ENCODE measurements at regions not wholly inside any gene's neighbourhood (a gene's known extent, or its start where the extent isn't known, plus 50 kb on each side); places are given as distances from the start of the nearest gene placed in this dataset.
"Not testable (repeated sequence)": the region's sequence is repeated elsewhere in the genome, so short reads cannot be mapped to it uniquely, and the experiment has no call there.

DNA sequence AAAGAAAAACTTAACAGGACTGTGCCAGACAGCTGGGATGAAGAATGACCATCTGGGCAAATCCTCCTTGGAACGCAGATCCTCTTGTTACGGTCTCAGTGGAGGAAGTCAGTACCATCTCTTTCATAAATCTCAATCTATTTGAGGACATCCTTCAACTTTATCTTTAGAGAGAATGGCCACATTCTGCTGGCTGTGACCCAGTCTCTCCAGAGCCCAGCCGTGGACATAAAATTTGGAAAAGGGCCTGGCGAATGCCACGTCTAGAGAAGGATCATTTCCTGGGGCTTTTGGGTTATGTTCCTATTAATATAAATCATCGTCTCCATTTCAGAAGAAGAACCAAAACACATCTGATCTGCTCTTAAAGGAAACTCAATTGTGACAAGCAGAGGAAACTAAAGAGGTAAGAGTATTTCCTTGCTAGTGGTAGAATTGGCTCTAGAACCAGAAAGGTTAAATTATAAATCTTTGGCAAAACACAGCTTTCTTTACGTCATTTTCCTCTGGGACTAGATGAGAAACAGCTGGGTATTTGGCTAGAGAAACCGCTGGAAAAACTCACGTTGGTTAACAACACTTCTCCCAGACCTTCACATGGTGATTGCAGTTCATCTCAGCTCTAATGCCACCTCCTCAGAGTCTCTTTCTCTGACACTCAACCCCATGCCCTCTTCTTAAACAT is 164.7 kb downstream of the CHIC2 start:
- no peak for DNase-seq (ENCODE audit: insufficient read length, low spot score)
- TF ChIP-seq, protein P1, sequence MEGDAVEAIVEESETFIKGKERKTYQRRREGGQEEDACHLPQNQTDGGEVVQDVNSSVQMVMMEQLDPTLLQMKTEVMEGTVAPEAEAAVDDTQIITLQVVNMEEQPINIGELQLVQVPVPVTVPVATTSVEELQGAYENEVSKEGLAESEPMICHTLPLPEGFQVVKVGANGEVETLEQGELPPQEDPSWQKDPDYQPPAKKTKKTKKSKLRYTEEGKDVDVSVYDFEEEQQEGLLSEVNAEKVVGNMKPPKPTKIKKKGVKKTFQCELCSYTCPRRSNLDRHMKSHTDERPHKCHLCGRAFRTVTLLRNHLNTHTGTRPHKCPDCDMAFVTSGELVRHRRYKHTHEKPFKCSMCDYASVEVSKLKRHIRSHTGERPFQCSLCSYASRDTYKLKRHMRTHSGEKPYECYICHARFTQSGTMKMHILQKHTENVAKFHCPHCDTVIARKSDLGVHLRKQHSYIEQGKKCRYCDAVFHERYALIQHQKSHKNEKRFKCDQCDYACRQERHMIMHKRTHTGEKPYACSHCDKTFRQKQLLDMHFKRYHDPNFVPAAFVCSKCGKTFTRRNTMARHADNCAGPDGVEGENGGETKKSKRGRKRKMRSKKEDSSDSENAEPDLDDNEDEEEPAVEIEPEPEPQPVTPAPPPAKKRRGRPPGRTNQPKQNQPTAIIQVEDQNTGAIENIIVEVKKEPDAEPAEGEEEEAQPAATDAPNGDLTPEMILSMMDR (IDR thresholded peaks at IDR 0.05; ENCODE audit: insufficient read depth, missing control alignments) = no peak
- no peak for FAIRE-seq

DNA sequence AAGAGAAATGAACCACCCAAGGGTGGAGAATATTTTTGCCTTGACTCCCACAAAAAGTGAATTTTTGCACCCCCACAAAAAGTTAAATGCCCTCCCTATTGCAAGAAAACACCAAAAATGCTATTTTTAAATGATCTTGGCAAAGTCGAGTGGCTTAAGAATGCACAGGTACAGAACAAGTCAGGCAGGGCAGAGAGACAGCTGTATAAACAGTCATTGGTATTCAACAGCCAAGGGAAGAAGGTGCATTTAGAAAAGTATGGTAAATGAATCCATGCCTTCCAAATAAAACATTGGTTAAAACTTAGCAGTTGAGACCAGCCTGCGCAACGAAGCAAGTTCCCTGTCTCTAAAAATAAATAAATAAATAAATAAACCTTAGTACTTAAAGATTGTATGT is 169.3 kb downstream of the CHIC2 start:
- TF ChIP-seq, protein P1 (IDR thresholded peaks at IDR 0.05; ENCODE audit: insufficient read depth, missing control alignments) = no peak
- no peak for DNase-seq (ENCODE audit: insufficient read length, low spot score)
- no peak for FAIRE-seq

DNA sequence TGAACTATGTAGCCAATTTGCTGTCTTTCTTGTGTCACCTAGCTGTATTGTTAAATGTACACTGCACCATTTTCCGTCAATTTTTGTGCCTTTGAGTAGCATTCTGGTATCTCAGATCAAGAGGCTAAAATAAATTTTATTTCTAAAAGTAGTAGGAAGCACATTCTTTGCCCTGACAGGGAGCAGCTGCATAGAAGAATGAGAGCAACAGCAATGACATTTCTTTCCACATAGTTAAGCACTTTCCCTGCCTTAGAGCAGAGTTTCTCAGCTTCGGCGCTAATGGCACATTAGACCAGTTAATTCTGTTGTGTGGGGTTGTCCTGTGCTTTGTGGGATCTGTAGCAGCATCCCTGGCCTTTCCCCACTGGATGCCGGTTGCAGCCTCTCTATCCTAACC is 173.9 kb downstream of the CHIC2 start:
- TF ChIP-seq, protein P1 (IDR thresholded peaks at IDR 0.05; ENCODE audit: insufficient read depth, missing control alignments) = no peak
- DNase-seq (ENCODE audit: insufficient read length, low spot score) (no peak), FAIRE-seq (no peak)

DNA sequence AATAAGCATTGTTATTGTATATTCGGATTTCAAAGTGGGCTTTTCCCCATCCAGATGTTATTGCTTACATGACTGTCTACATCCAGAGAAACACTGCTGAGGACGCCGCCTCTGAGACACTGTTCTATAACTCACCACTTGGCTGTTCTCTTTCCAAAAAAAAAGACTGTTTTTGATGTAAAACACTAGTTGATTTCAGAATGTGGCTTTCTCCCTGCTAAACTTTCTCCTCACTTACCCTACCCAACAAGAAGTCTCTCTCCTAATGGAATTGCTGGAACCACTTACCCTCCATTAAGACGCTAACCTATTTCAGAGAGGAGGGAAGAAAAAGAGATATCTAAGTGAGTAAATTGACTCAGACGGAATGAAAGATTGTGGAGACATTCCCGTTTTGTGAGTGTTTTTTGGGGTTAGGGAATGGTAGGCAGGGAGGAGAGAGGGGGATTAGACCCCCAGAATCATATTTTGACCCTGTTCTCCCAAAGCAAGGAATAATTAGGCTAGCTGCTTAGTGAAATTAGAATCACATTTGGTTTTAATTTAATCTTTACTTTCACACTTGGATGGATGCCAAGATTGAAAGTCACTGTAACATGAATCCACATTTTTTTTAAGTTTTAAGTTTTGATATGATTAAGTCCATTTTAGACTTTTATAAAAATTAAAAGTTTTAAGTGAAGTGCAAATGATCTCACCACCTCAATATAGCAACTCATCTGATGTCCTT is 174.9 kb downstream of the CHIC2 start:
- DNase-seq (ENCODE audit: insufficient read length, low spot score) (no peak), FAIRE-seq (no peak)
- TF ChIP-seq, protein P1 (IDR thresholded peaks at IDR 0.05; ENCODE audit: insufficient read depth, missing control alignments) = no peak

DNA sequence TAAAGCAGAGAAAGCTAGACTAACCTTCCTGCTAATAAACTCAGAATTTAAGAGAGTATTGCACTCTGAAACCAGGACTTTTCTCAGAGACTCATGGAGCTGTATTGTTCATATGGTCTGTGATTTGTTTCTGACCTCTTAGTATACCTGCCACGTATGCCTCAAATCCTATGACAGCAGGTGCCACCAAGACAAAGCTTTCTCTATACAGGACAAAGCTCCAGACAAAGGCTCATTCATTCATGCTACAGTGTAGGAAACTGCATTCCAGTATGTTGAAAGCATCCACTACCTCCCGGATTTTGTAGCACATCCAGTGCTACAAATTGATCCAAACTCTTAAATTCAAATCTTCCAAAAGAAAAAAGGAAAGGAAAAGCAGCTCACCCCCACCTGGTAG is 178.3 kb downstream of the CHIC2 start:
- DNase-seq (ENCODE audit: insufficient read length, low spot score) (no peak), FAIRE-seq (no peak)
- TF ChIP-seq, protein P1 (IDR thresholded peaks at IDR 0.05; ENCODE audit: insufficient read depth, missing control alignments) = no peak

DNA sequence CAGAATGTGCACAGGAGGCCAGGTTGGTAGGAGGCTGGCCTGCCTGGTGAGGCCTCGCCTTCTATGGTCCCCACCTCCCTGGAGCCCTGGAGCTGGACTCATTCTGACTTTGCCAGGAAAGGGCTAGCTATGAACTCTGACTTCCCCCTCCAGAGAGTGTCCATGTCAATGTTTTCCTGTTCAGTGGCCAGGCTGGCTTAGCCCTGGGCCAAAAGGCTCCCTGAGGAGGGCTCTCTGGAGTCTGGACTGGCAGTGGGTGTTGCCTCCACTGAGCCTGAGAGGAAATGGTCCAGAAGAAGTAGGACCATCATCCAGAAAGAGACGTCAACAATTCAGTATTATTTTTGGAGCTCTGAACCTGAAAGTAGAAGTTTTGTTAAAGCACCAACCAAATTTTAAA is 178.7 kb downstream of the CHIC2 start:
- TF ChIP-seq, protein P1 (IDR thresholded peaks at IDR 0.05; ENCODE audit: insufficient read depth, missing control alignments) = no peak
- DNase-seq (ENCODE audit: insufficient read length, low spot score) (no peak), FAIRE-seq (no peak)

DNA sequence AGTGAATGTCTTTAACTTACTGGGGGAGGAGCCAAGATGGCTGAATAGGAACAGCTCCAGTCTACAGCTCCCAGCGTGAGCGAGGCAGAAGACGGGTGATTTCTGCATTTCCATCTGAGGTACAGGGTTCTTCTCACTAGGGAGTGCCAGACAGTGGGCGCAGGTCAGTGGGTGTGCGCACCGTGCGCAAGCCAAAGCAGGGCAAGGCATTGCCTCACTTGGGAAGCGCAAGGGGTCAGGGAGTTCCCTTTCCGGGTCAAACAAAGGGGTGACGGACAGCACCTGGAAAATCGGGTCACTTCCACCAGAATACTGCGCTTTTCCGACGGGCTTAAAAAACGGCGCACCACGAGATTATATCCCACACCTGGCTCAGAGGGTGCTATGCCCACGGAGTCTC is 187.3 kb downstream of the CHIC2 start:
- not testable (repeated sequence) for FAIRE-seq; DNase-seq (ENCODE audit: insufficient read length, low spot score)

Measured in D721Med (cell line).